Smooth muscle cell (in vitro differentiated cells): ENCODE measurements at regions not wholly inside any gene's neighbourhood (a gene's known extent, or its start where the extent isn't known, plus 50 kb on each side); places are given as distances from the start of the nearest gene placed in this dataset.
A peak's percentile ranks its signal among the peaks of the same experiment; 100 is the strongest.

ENCODE experiments used
- DNase-seq: peaks from one replicate; lab custom pipeline; 2025; ENCODE audit not compliant: unreplicated experiment; lab: John Stamatoyannopoulos, UW
- H2AFZ ChIP-seq: fragments of 200-600 bp; sonication (generic); 2 replicates; pipeline ENCODE4 v1.6.0; 2016; ENCODE audit warnings: antibody characterized with exemption, low read depth, mild to moderate bottlenecking
- H3F3A ChIP-seq: fragments of 200-600 bp; sonication (generic); 2 replicates; pipeline ENCODE4 v1.6.0; 2017; ENCODE audit warnings: antibody characterized with exemption, low read depth
- H3K27ac ChIP-seq: fragments of 200-600 bp; sonication (generic); 2 replicates; pipeline ENCODE4 v1.5.1; 2016; ENCODE audit warnings: low read depth, mild to moderate bottlenecking
- H3K27me3 ChIP-seq: fragments of 200-600 bp; sonication (generic); 2 replicates; pipeline ENCODE4 v1.6.1; 2016; ENCODE audit warnings: low read depth, mild to moderate bottlenecking
- H3K36me3 ChIP-seq: fragments of 200-600 bp; sonication (generic); 2 replicates; pipeline ENCODE4 v1.5.1; 2016; ENCODE audit warnings: low read depth
- H3K4me1 ChIP-seq: fragments of 200-600 bp; sonication (generic); 2 replicates; pipeline ENCODE4 v1.5.1; 2016; ENCODE audit warnings: low read depth
- H3K4me2 ChIP-seq: fragments of 200-600 bp; sonication (generic); 2 replicates; pipeline ENCODE4 v1.6.0; 2016; ENCODE audit warnings: mild to moderate bottlenecking
- H3K4me3 ChIP-seq: fragments of 200-600 bp; sonication (generic); 2 replicates; pipeline ENCODE4 v1.5.1; 2016; ENCODE audit warnings: mild to moderate bottlenecking
- H3K79me2 ChIP-seq: fragments of 200-600 bp; sonication (generic); 2 replicates; pipeline ENCODE4 v1.6.0; 2016; ENCODE audit warnings: low read depth, mild to moderate bottlenecking
- H3K9ac ChIP-seq: fragments of 200-600 bp; sonication (generic); 2 replicates; pipeline ENCODE4 v1.6.0; 2016; ENCODE audit warnings: low read depth
- H3K9me3 ChIP-seq: fragments of 200-600 bp; sonication (generic); replicated peaks from 2 replicates; pipeline ENCODE4 v1.5.1; 2016; ENCODE audit warnings: low read depth
- H4K20me1 ChIP-seq: fragments of 200-600 bp; sonication (generic); 2 replicates; pipeline ENCODE4 v1.6.0; 2016; ENCODE audit warnings: low read depth
- CTCF ChIP-seq: fragments of 200-600 bp; sonication (generic); IDR thresholded peaks from 2 replicates; pipeline ENCODE4 v1.5.1; 2017; ENCODE audit warnings: borderline replicate concordance, mild to moderate bottlenecking, antibody characterized with exemption; ENCODE audit not compliant: insufficient read depth, poor library complexity, severe bottlenecking
- WGBS: methylation state at CpG from one replicate; pipeline ENCODE4 v1.1.7; 2016; ENCODE audit warnings: low lambda C conversion rate; 5-methylcytosine and 5-hydroxymethylcytosine counted together

- Histone ChIP-seq H3K36me3 (no peaks in the 10 kb centered on the region), H3K4me3 (no peak overlapping the region), H3K4me2 (no peak overlapping the region), H3K27me3 (no peaks in the 10 kb centered on the region), H3K4me1 (no peaks in the 10 kb centered on the region), H3K9me3 (no peaks in the 10 kb centered on the region), H3F3A (no peaks in the 10 kb centered on the region), H3K79me2 (no peaks in the 10 kb centered on the region), H4K20me1 (no peaks in the 10 kb centered on the region), H3K27ac (no peak overlapping the region), H3K9ac (no peak overlapping the region), H2AFZ (no peak overlapping the region)
- 97% methylated on average over 4 of the region's 4 CpGs for WGBS
- no peak for DNase-seq
- no peak for TF ChIP-seq CTCF
Observed at GRCh38 chr4:27215220-27215826, 354.7 kb downstream of the STIM2 start.

- WGBS = 15% methylated on average over 2 of the region's 2 CpGs
- Histone ChIP-seq H3K27ac (peak overlapping the region; percentile 85), H3F3A (no peaks in the 10 kb centered on the region), H3K79me2 (no peaks in the 10 kb centered on the region), H3K4me1 (no peaks in the 10 kb centered on the region), H3K36me3 (no peaks in the 10 kb centered on the region), H4K20me1 (no peaks in the 10 kb centered on the region), H3K4me2 (peak overlapping the region; percentile 65), H3K27me3 (no peaks in the 10 kb centered on the region), H3K4me3 (no peak overlapping the region), H3K9me3 (no peaks in the 10 kb centered on the region), H3K9ac (no peak overlapping the region), H2AFZ (no peak overlapping the region)
- no peak for TF ChIP-seq CTCF
- DNase-seq = no peak
Observed at GRCh38 chr4:27217261-27217769, 356.7 kb downstream of the STIM2 start.

- H3K4me1 ChIP-seq = no peaks in the 10 kb centered on the region
- no peaks in the 10 kb centered on the region for H3F3A ChIP-seq
- H4K20me1 ChIP-seq = no peaks in the 10 kb centered on the region
- H3K9ac ChIP-seq = no peak overlapping the region
- H3K27ac ChIP-seq = peak overlapping the region; percentile 85
- H3K4me3 ChIP-seq = no peak overlapping the region
- no peak for TF ChIP-seq CTCF
- H3K4me2 ChIP-seq = peak overlapping the region; percentile 65
- H3K27me3 ChIP-seq = no peaks in the 10 kb centered on the region
- H3K9me3 ChIP-seq = no peaks in the 10 kb centered on the region
- H3K79me2 ChIP-seq = no peaks in the 10 kb centered on the region
- H3K36me3 ChIP-seq = no peaks in the 10 kb centered on the region
- DNase-seq = no peak
- 27% methylated on average over 2 of the region's 2 CpGs for WGBS
- H2AFZ ChIP-seq = no peak overlapping the region
Observed at GRCh38 chr4:27218013-27218412, 357.4 kb downstream of the STIM2 start.

- H3K27ac ChIP-seq = no peak overlapping the region
Observed at GRCh38 chr4:27223326-27223725, 362.7 kb downstream of the STIM2 start.

More at GRCh38 chr4:27223326-27223725, 362.7 kb downstream of the STIM2 start:
- no peaks in the 10 kb centered on the region for H3K79me2 ChIP-seq
- no peaks in the 10 kb centered on the region for H3K9me3 ChIP-seq
- no peak overlapping the region for H2AFZ ChIP-seq
- 91% methylated on average over 2 of the region's 2 CpGs for WGBS
- no peak for TF ChIP-seq CTCF
- H3K27me3 ChIP-seq = no peaks in the 10 kb centered on the region
- H3K4me2 ChIP-seq = no peak overlapping the region
- no peaks in the 10 kb centered on the region for H3K4me1 ChIP-seq
- H4K20me1 ChIP-seq = no peaks in the 10 kb centered on the region
- no peak overlapping the region for H3K4me3 ChIP-seq
- no peaks in the 10 kb centered on the region for H3K36me3 ChIP-seq
- no peak for DNase-seq
- H3K9ac ChIP-seq = no peak overlapping the region
- no peaks in the 10 kb centered on the region for H3F3A ChIP-seq
